ENCODE measurements at regions not wholly inside any gene's neighbourhood (a gene's known extent, or its start where the extent isn't known, plus 50 kb on each side); places are given as distances from the start of the nearest gene placed in this dataset.

- TF ChIP-seq, protein P1, sequence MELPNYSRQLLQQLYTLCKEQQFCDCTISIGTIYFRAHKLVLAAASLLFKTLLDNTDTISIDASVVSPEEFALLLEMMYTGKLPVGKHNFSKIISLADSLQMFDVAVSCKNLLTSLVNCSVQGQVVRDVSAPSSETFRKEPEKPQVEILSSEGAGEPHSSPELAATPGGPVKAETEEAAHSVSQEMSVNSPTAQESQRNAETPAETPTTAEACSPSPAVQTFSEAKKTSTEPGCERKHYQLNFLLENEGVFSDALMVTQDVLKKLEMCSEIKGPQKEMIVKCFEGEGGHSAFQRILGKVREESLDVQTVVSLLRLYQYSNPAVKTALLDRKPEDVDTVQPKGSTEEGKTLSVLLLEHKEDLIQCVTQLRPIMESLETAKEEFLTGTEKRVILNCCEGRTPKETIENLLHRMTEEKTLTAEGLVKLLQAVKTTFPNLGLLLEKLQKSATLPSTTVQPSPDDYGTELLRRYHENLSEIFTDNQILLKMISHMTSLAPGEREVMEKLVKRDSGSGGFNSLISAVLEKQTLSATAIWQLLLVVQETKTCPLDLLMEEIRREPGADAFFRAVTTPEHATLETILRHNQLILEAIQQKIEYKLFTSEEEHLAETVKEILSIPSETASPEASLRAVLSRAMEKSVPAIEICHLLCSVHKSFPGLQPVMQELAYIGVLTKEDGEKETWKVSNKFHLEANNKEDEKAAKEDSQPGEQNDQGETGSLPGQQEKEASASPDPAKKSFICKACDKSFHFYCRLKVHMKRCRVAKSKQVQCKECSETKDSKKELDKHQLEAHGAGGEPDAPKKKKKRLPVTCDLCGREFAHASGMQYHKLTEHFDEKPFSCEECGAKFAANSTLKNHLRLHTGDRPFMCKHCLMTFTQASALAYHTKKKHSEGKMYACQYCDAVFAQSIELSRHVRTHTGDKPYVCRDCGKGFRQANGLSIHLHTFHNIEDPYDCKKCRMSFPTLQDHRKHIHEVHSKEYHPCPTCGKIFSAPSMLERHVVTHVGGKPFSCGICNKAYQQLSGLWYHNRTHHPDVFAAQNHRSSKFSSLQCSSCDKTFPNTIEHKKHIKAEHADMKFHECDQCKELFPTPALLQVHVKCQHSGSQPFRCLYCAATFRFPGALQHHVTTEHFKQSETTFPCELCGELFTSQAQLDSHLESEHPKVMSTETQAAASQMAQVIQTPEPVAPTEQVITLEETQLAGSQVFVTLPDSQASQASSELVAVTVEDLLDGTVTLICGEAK (IDR thresholded peaks at IDR 0.05) = no peak
- TF ChIP-seq, protein P1 (CRISPR knock-in tag; IDR thresholded peaks at IDR 0.05) = 0 out of 2 replicates have a peak, but pooled peaks have one; percentile 15
- TF ChIP-seq SP5 (CRISPR knock-in tag; IDR thresholded peaks at IDR 0.05; ENCODE audit: borderline replicate concordance, low read depth) (no peak), ERF (CRISPR knock-in tag; IDR thresholded peaks at IDR 0.05) (no peak), DBP (CRISPR knock-in tag; IDR thresholded peaks at IDR 0.05; ENCODE audit: not compliant biosample characterization) (no peak), PBX2 (CRISPR knock-in tag; IDR thresholded peaks at IDR 0.05) (peak; percentile 47; the same call in 1 of the 2 replicates), ARNT (IDR thresholded peaks at IDR 0.05) (no peak), PLRG1 (conservative IDR thresholded peaks at IDR 0.05) (no peak), ZNF510 (CRISPR knock-in tag; IDR thresholded peaks at IDR 0.05; ENCODE audit: low read depth) (no peak), ZNF274 (CRISPR knock-in tag; IDR thresholded peaks at IDR 0.05) (no peak), ATAD3A (CRISPR knock-in tag; IDR thresholded peaks at IDR 0.05) (no peak), PPARG (CRISPR knock-in tag; conservative IDR thresholded peaks at IDR 0.05) (no peak), ZSCAN25 (CRISPR knock-in tag; IDR thresholded peaks at IDR 0.05) (no peak), MED1 (CRISPR knock-in tag; IDR thresholded peaks at IDR 0.05) (0 out of 2 replicates have a peak, but pooled peaks have one; percentile 36), TP53 (CRISPR knock-in tag; conservative IDR thresholded peaks at IDR 0.05) (no peak), ZNF280D (CRISPR knock-in tag; IDR thresholded peaks at IDR 0.05) (no peak)
- TF ChIP-seq, protein P2, sequence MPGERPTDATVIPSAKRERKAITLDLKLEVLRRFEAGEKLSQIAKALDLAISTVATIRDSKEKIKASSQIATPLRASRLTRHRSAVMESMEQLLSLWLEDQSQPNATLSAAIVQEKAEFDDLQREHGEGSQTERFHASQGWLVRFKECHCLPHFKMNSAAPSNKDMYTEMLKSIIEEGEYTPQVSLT (CRISPR knock-in tag; IDR thresholded peaks at IDR 0.05; ENCODE audit: borderline replicate concordance, low read depth) = no peak
Observed at GRCh38 chr6:15036690-15037245, 209.1 kb upstream of the JARID2 start (continued).

All from HepG2 (cell line).